ENCODE measurements at regions not wholly inside any gene's neighbourhood (a gene's known extent, or its start where the extent isn't known, plus 50 kb on each side); places are given as distances from the start of the nearest gene placed in this dataset.

- H3K4me3 ChIP-seq (replicated peaks in 1 of 3; ENCODE audit: insufficient read depth in 1 of 3, low read depth in 1 of 3, low read length in 3 of 3) = no peak overlapping the region
- dilution Hi-C loops (cut with MboI; ENCODE audit: extremely low pct_ligation_motif_present, low sequenced_read_pairs) = no loop called here
- POLR2A ChIA-PET = no interaction called here
Measured at GRCh38 chr9:32278991-32279390, 105.5 kb upstream of the ACO1 start.

More at GRCh38 chr9:32278991-32279390, 105.5 kb upstream of the ACO1 start:
- Histone ChIP-seq H3K9me1 (replicated peaks; ENCODE audit: control insufficient read depth, extremely low read depth, insufficient read depth, low read length) (no peaks in the 10 kb centered on the region), H2AFZ (ENCODE audit: low read depth, low read length) (no peak overlapping the region), H3K9me3 (replicated peaks; ENCODE audit: control insufficient read depth, insufficient read depth, low read length) (no peaks in the 10 kb centered on the region), H3K79me2 (ENCODE audit: control insufficient read depth, insufficient read depth, low read length) (no peaks in the 10 kb centered on the region), H3K27ac (ENCODE audit: insufficient read depth, low read depth, low read length) (no peak overlapping the region), H3K4me1 (ENCODE audit: control insufficient read depth, extremely low read depth, insufficient read depth, low read length) (no peaks in the 10 kb centered on the region), H3K36me3 (ENCODE audit: control insufficient read depth in 2 of 2, extremely low read depth in 1 of 2, insufficient read depth in 2 of 2, low read length in 2 of 2) (no peaks in the 10 kb centered on the region), H3K9ac (replicated peaks; ENCODE audit: extremely low read depth, insufficient read depth, low read length) (no peak overlapping the region), H3K4me2 (ENCODE audit: insufficient read depth, low read length) (no peak overlapping the region), H3K27me3 (ENCODE audit: control insufficient read depth in 2 of 2, insufficient read depth in 2 of 2, low read length in 2 of 2) (no peaks in the 10 kb centered on the region), H4K20me1 (replicated peaks; ENCODE audit: control insufficient read depth, extremely low read depth, insufficient read depth, low read length) (no peaks in the 10 kb centered on the region)
- BruUV-seq (replicated peaks) = no TSS peak
- no peak for TF ChIP-seq MYC (IDR thresholded peaks at IDR 0.05; ENCODE audit: low read depth, low read length)
- TF ChIP-seq POLR2AphosphoS5 (IDR thresholded peaks at IDR 0.05; ENCODE audit: insufficient read depth, low read depth, low read length) = no peak
- no peak for TF ChIP-seq MAX (IDR thresholded peaks at IDR 0.05; ENCODE audit: insufficient read depth, insufficient read length)
- TF ChIP-seq EZH2 (IDR thresholded peaks at IDR 0.05; ENCODE audit: borderline replicate concordance, low read depth, low read length, severe bottlenecking) = no peak
- TF ChIP-seq FOS (IDR thresholded peaks at IDR 0.05; ENCODE audit: borderline replicate concordance, insufficient read depth, low read length) = no peak
- no peak for TF ChIP-seq GATA2 (IDR thresholded peaks at IDR 0.05; ENCODE audit: insufficient read depth, insufficient read length, low read depth, low read length)
- no peak for TF ChIP-seq JUN (IDR thresholded peaks at IDR 0.05; ENCODE audit: borderline replicate concordance, insufficient read depth, insufficient read length, low read depth)
- no peak for TF ChIP-seq POLR2A (IDR thresholded peaks at IDR 0.05; ENCODE audit: low read depth, low read length)
- no peak for TF ChIP-seq CTCF (IDR thresholded peaks at IDR 0.05; ENCODE audit: extremely low read depth in 1 of 2, insufficient read depth in 1 of 2, low read depth in 1 of 2, low read length in 2 of 2)
- intact Hi-C loops (cut with micrococcal nuclease) = no loop called here
- CTCF ChIA-PET = no interaction called here
- DNase-seq (ENCODE audit: low read depth, low spot score) = no peak
- FAIRE-seq = no peak
